ENCODE measurements at regions not wholly inside any gene's neighbourhood (a gene's known extent, or its start where the extent isn't known, plus 50 kb on each side); places are given as distances from the start of the nearest gene placed in this dataset.

- TF ChIP-seq YY1 (IDR thresholded peaks at IDR 0.05; ENCODE audit: insufficient read depth, insufficient read length) (no peak), ZNF274 (IDR thresholded peaks at IDR 0.05; ENCODE audit: low read depth, low read length) (no peak), SUZ12 (IDR thresholded peaks at IDR 0.05; ENCODE audit: extremely low read depth, insufficient read depth, insufficient read length) (no peak)
These were observed 159.1 kb upstream of the LMNTD1 start for GRCh38 chr12:25712169-25712568.
